Breast epithelium (tissue), 4 donors: ENCODE measurements at regions not wholly inside any gene's neighbourhood (a gene's known extent, or its start where the extent isn't known, plus 50 kb on each side); places are given as distances from the start of the nearest gene placed in this dataset.

ENCODE experiments used
- DNase-seq, 2 donors: peaks; one replicate each; pipeline ENCODE4 v3.0.0-alpha.2; 2019; ENCODE audit warnings: low spot score in 2 of 2
- H3K27ac ChIP-seq, 2 donors: fragments of 200-600 bp; sonication (generic) in 1 of 2; one replicate each; pipeline ENCODE4 v1.5.1; 2016 to 2019; ENCODE audit warnings: mild to moderate bottlenecking in 1 of 2
- H3K27me3 ChIP-seq, 2 donors: fragments of 200-600 bp; sonication (generic) in 1 of 2; one replicate each; pipeline versions ENCODE4 v1.5.1 to v1.6.0; 2017 to 2019; ENCODE audit warnings: control low read depth in 1 of 2, mild to moderate bottlenecking in 1 of 2
- H3K36me3 ChIP-seq: fragments of 200-600 bp; one replicate; pipeline ENCODE4 v1.5.1; 2019
- H3K4me1 ChIP-seq, 2 donors: fragments of 200-600 bp; sonication (generic); one replicate each; pipeline ENCODE4 v1.5.1; 2016 to 2019; ENCODE audit warnings: control low read depth in 1 of 2
- H3K4me3 ChIP-seq, 3 donors: fragments of 200-600 bp; sonication (generic); 1 replicate in 2 of 3; 2 replicates in 1 of 3; pipeline ENCODE4 v1.5.1; 2016 to 2019; ENCODE audit warnings: mild to moderate bottlenecking in 3 of 3, moderate library complexity in 2 of 3
- H3K9me3 ChIP-seq, 2 donors: fragments of 200-600 bp; sonication (generic) in 1 of 2; one replicate each; pipeline ENCODE4 v1.5.1; 2016 to 2019; ENCODE audit warnings: control low read depth in 1 of 2
- CTCF ChIP-seq, 3 donors: fragments of 450-650 bp; IDR thresholded peaks; one replicate each; pipeline ENCODE4 v1.5.1; 2016 to 2017; ENCODE audit warnings: antibody characterized with exemption in 3 of 3, mild to moderate bottlenecking in 3 of 3, moderate library complexity in 3 of 3
- POLR2A ChIP-seq: fragments of 450-650 bp; IDR thresholded peaks from one replicate; pipeline ENCODE4 v1.6.1; 2016; ENCODE audit warnings: antibody characterized with exemption, mild to moderate bottlenecking, moderate library complexity
- POLR2AphosphoS5 ChIP-seq, 3 donors: sonication (generic); formaldehyde crosslinking; IDR thresholded peaks; one replicate each; pipeline ENCODE4 v1.6.1; 2017; ENCODE audit warnings: antibody characterized with exemption in 3 of 3
- intact Hi-C: fragments of 100-400 bp; cut with DNase I; formaldehyde crosslinking; loops from one replicate; pipeline ENCODE4 v1.15.1; 2023; ENCODE audit warnings: low total_unique reads

- intact Hi-C loops = no loop called here
- H3K27me3 ChIP-seq = no peaks in the 10 kb centered on the region
- TF ChIP-seq CTCF (IDR thresholded peaks at IDR 0.05) (no peak), POLR2AphosphoS5 (IDR thresholded peaks at IDR 0.05) (no peak), POLR2A (no peak)
Observed at GRCh38 chr4:89398644-89399043, 91.0 kb upstream of the GPRIN3 start.

GRCh38 chr4:89398146-89398545 lies 90.5 kb upstream of the GPRIN3 start:
- H3K27me3 ChIP-seq = no peaks in the 10 kb centered on the region
- no peak for TF ChIP-seq CTCF (IDR thresholded peaks at IDR 0.05)
- TF ChIP-seq POLR2A = no peak
- no peak for TF ChIP-seq POLR2AphosphoS5 (IDR thresholded peaks at IDR 0.05)
- no peaks in the 10 kb centered on the region for H3K4me1 ChIP-seq
- intact Hi-C loops = no loop called here
- no peaks in the 10 kb centered on the region for H3K36me3 ChIP-seq
- DNase-seq = no peak
- H3K4me3 ChIP-seq = no peak overlapping the region
- H3K9me3 ChIP-seq = no peaks in the 10 kb centered on the region
- H3K27ac ChIP-seq = no peak overlapping the region

More at GRCh38 chr4:89398644-89399043, 91.0 kb upstream of the GPRIN3 start:
- Histone ChIP-seq H3K9me3 (no peaks in the 10 kb centered on the region), H3K27ac (no peak overlapping the region), H3K36me3 (no peaks in the 10 kb centered on the region), H3K4me1 (no peaks in the 10 kb centered on the region), H3K4me3 (no peak overlapping the region)
- DNase-seq = no peak

- Histone ChIP-seq H3K36me3 (no peaks in the 10 kb centered on the region), H3K4me3 (no peak overlapping the region), H3K4me1 (no peaks in the 10 kb centered on the region), H3K27me3 (no peaks in the 10 kb centered on the region), H3K27ac (no peak overlapping the region), H3K9me3 (no peaks in the 10 kb centered on the region)
- no peak for DNase-seq
- no peak for TF ChIP-seq POLR2A
- TF ChIP-seq POLR2AphosphoS5 (IDR thresholded peaks at IDR 0.05) = no peak
- TF ChIP-seq CTCF (IDR thresholded peaks at IDR 0.05) = no peak
- intact Hi-C loops = no loop called here
Observed at GRCh38 chr4:89397441-89397840, 89.8 kb upstream of the GPRIN3 start.

GRCh38 chr4:89382439-89382838 lies 74.8 kb upstream of the GPRIN3 start:
- Histone ChIP-seq H3K36me3 (no peaks in the 10 kb centered on the region), H3K27ac (peak overlapping the region; percentile 53 to 74), H3K27me3 (no peaks in the 10 kb centered on the region), H3K4me1 (peaks cover 0 to 4% of the 10 kb centered on the region in 2 donors), H3K9me3 (peaks cover 0 to 14% of the 10 kb centered on the region in 2 donors), H3K4me3 (no peak overlapping the region)
- intact Hi-C loops = loop anchor here (2.0 kb wide), 1 partner anchor 18 kb away; no protein-coding TSS in a partner anchor
- DNase-seq = no peak
- TF ChIP-seq POLR2AphosphoS5 (IDR thresholded peaks at IDR 0.05) (no peak), POLR2A (no peak), CTCF (IDR thresholded peaks at IDR 0.05) (no peak)

- H3K27ac ChIP-seq = no peak overlapping the region
- peaks cover 0 to 14% of the 10 kb centered on the region in 2 donors for H3K9me3 ChIP-seq
- H3K36me3 ChIP-seq = no peaks in the 10 kb centered on the region
- DNase-seq = no peak
- peaks cover 0 to 4% of the 10 kb centered on the region in 2 donors for H3K4me1 ChIP-seq
- intact Hi-C loops = no loop called here
- no peak for TF ChIP-seq POLR2A
- TF ChIP-seq CTCF (IDR thresholded peaks at IDR 0.05) = no peak
- no peak for TF ChIP-seq POLR2AphosphoS5 (IDR thresholded peaks at IDR 0.05)
- no peaks in the 10 kb centered on the region for H3K27me3 ChIP-seq
- no peak overlapping the region for H3K4me3 ChIP-seq
Observed at GRCh38 chr4:89380980-89381379, 73.4 kb upstream of the GPRIN3 start.
